BE2C (cell line): ENCODE measurements at regions not wholly inside any gene's neighbourhood (a gene's known extent, or its start where the extent isn't known, plus 50 kb on each side); places are given as distances from the start of the nearest gene placed in this dataset.
"Not testable (repeated sequence)": the region's sequence is repeated elsewhere in the genome, so short reads cannot be mapped to it uniquely, and the experiment has no call there.

Experiments used
- DNase-seq: peaks from one replicate; pipeline ENCODE4 v3.0.0-alpha.2; 2020
- H3K27me3 ChIP-seq: fragments of 250-450 bp; sonication (Bioruptor Pico); 2 replicates; pipeline ENCODE4 v1.5.1; 2020; ENCODE audit warnings: mild to moderate bottlenecking
- H3K36me3 ChIP-seq: fragments of 250-450 bp; sonication (Bioruptor Pico); 2 replicates; pipeline ENCODE4 v1.5.1; 2020; ENCODE audit warnings: mild to moderate bottlenecking
- H3K4me1 ChIP-seq: fragments of 250-450 bp; sonication (Bioruptor Pico); 2 replicates; pipeline ENCODE4 v1.5.1; 2020
- H3K4me3 ChIP-seq: 2 replicates; pipeline ENCODE4 v1.5.1; 2011; ENCODE audit warnings: low read depth, low read length
- H3K9me3 ChIP-seq: fragments of 250-450 bp; sonication (Bioruptor Pico); 2 replicates; pipeline ENCODE4 v1.5.1; 2020
- TF ChIP-seq, protein P1 (sequence below): IDR thresholded peaks from 2 replicates; pipeline ENCODE4 v1.5.1; 2012; ENCODE audit warnings: mild to moderate bottlenecking, low read depth, low read length

DNA sequence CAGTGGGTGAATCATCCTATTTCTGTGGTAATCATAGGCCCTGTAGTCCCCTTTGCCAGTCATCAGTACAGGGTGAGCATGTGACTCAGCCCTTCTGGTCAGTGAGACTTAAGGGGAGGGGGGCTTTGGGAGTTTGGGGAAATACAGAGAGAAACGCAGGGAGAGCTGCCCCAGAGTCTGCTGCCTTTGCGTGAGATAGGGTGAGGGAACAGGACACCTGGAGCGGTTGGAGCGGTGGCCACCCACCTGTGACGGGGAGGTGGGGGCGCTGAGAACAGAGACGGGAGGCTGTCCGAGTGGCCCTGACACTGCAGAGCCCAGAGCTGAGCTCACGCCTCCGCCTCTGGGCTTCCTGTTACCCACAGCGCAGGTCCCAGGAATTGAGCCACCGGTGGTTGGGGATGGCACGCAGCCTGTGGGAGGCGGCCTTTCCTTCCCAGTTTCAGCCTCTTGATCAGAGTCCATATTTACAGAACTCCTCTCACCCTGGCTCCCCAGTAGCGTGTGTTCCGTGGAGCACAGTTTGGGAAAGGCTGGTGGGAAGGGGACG, 92.0 kb upstream of the ERCC6L2 start:
- Histone ChIP-seq H3K9me3 (no peaks in the 10 kb centered on the region), H3K27me3 (no peaks in the 10 kb centered on the region), H3K36me3 (no peaks in the 10 kb centered on the region), H3K4me1 (no peaks in the 10 kb centered on the region), H3K4me3 (no peak overlapping the region)
- TF ChIP-seq, protein P1, sequence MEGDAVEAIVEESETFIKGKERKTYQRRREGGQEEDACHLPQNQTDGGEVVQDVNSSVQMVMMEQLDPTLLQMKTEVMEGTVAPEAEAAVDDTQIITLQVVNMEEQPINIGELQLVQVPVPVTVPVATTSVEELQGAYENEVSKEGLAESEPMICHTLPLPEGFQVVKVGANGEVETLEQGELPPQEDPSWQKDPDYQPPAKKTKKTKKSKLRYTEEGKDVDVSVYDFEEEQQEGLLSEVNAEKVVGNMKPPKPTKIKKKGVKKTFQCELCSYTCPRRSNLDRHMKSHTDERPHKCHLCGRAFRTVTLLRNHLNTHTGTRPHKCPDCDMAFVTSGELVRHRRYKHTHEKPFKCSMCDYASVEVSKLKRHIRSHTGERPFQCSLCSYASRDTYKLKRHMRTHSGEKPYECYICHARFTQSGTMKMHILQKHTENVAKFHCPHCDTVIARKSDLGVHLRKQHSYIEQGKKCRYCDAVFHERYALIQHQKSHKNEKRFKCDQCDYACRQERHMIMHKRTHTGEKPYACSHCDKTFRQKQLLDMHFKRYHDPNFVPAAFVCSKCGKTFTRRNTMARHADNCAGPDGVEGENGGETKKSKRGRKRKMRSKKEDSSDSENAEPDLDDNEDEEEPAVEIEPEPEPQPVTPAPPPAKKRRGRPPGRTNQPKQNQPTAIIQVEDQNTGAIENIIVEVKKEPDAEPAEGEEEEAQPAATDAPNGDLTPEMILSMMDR = no peak
- DNase-seq = no peak

DNA sequence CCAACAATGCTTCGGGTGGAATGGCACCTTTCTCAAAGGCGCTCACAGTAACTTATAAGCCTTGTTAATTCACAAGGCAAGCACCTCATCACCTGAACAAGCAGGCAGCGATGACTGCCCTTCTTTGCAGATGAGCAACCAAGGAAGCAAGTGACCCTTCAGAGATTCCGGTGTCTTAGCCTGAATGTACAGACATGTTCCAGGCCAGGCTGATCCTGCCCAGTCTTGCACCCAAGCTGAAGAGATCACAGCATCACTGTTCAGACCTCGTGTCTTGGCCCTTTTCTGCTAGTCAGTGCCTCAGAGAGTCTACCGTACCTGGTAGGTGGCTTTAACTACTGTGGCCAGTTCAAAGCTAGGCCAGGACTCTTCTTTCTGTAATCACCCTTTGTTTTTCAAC, 94.7 kb upstream of the ERCC6L2 start:
- no peaks in the 10 kb centered on the region for H3K36me3 ChIP-seq
- H3K9me3 ChIP-seq = no peaks in the 10 kb centered on the region
- no peak overlapping the region for H3K4me3 ChIP-seq
- DNase-seq = no peak
- TF ChIP-seq, protein P1 = no peak
- no peaks in the 10 kb centered on the region for H3K27me3 ChIP-seq
- H3K4me1 ChIP-seq = no peaks in the 10 kb centered on the region

DNA sequence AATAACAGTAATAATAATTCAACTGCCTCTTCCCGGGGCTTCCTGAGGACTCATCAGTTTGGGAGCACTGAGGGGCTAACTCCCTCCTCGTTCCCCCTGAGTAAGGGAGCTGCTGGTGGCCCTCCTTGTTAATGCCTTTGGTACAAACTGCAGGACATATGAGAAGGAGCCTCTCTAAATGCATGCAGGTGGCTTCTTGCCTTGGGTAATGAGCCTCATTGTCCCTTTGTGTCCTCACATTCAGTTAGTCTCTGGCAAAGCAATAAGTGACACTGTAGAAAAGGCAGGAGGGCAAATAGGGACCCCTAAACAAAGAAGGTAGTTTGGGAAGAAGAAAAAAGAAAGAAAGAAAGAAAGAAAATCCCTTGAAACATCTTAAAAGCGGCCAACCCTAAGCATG, 95.4 kb upstream of the ERCC6L2 start:
- H3K9me3 ChIP-seq = no peaks in the 10 kb centered on the region
- no peak for DNase-seq
- TF ChIP-seq, protein P1 = no peak
- no peaks in the 10 kb centered on the region for H3K4me1 ChIP-seq
- H3K4me3 ChIP-seq = no peak overlapping the region
- no peaks in the 10 kb centered on the region for H3K36me3 ChIP-seq
- no peaks in the 10 kb centered on the region for H3K27me3 ChIP-seq

DNA sequence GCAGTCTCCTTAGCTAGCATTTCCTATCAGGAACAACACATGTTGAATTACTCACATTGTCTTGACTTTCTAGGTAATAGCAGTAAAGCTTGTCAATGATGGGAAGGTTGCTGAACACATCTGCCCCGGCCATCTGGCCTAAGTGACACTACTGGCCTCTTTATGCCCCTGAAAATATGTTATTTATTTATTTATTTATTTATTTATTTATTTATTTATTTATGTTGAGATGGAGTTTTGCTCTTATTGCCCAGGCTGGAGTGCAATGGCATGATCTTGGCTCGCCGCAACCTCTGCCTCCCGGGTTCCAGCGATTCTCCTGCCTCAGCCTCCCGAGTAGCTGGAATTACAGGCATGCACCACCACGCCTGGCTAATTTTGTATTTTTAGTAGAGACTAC, 95.9 kb upstream of the ERCC6L2 start:
- not testable (repeated sequence) for DNase-seq, H3K36me3 ChIP-seq, H3K4me1 ChIP-seq, H3K27me3 ChIP-seq, H3K9me3 ChIP-seq, H3K4me3 ChIP-seq

DNA sequence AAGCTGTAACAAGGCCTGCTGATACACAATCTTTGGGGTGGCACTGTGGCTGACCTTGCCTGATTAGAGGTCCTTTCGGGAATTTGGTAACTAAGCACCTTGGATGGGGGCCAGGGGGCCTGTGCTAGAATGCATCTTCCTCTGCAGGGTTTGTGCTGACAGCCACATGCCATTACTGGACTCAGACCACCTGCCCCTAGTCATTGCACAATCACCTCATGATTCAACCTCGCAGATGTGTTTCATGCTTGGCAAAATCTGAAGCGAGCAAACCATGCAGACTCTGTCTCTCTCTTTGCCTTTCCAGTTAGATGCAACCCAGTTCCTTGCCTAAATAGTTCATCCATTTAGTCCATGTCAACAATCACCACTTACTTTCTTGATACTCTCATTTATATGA, 96.5 kb upstream of the ERCC6L2 start:
- no peaks in the 10 kb centered on the region for H3K4me1 ChIP-seq
- TF ChIP-seq, protein P1 = no peak
- no peaks in the 10 kb centered on the region for H3K36me3 ChIP-seq
- no peaks in the 10 kb centered on the region for H3K9me3 ChIP-seq
- DNase-seq = no peak
- no peak overlapping the region for H3K4me3 ChIP-seq
- H3K27me3 ChIP-seq = no peaks in the 10 kb centered on the region

DNA sequence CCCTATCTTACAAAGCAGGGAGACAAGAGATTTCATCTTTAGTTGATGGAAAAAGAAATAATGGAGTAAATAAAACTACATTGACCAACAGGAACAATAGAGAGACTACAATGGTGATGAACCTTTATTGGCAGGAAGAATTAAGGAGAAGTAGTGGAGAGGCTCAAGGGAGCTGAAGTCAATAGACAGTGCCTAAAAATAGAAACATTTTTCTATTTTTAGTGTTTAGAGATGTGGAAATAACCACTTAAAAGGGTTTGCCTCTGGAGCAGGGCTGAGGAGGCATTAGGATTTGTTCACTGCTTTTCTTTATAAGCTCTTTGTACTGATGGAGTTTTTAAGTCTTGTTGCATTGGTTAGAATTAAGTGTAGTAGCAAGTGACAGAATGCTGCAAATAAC, 98.4 kb upstream of the ERCC6L2 start:
- H3K9me3 ChIP-seq = no peaks in the 10 kb centered on the region
- no peak overlapping the region for H3K4me3 ChIP-seq
- H3K4me1 ChIP-seq = no peaks in the 10 kb centered on the region
- no peaks in the 10 kb centered on the region for H3K36me3 ChIP-seq
- no peak for DNase-seq
- no peaks in the 10 kb centered on the region for H3K27me3 ChIP-seq
- TF ChIP-seq, protein P1 = no peak

DNA sequence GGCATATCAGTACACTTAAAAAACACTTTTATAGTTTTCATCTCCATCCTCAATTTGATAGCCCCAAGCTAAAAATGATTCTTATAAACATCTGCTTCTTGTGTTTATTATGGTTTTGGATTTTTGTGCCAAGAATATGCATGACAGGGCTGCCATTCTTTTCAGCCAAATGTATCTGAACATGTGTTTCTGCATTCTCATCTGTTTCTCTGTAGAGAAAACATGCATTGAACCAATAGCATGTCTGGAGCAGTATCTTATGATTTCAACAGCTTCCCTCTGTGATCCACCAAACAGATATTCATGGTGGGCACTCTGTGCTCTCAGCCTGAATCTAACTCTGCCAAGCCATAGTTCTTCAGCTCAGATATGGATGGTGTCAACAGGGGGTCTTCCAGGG, 99.3 kb upstream of the ERCC6L2 start:
- TF ChIP-seq, protein P1 = no peak
- Histone ChIP-seq H3K4me3 (no peak overlapping the region), H3K27me3 (no peaks in the 10 kb centered on the region), H3K9me3 (no peaks in the 10 kb centered on the region), H3K4me1 (no peaks in the 10 kb centered on the region), H3K36me3 (no peaks in the 10 kb centered on the region)
- DNase-seq = no peak
